Activated naive CD4-positive, alpha-beta T cell treated with anti-CD3 and anti-CD28 coated beads for 36 hours (primary cell): ENCODE measurements at regions not wholly inside any gene's neighbourhood (a gene's known extent, or its start where the extent isn't known, plus 50 kb on each side); places are given as distances from the start of the nearest gene placed in this dataset.
"Not testable (repeated sequence)": the region's sequence is repeated elsewhere in the genome, so short reads cannot be mapped to it uniquely, and the experiment has no call there.

Source experiments
- CTCF ChIA-PET: fragments of 350-600 bp; sonication (Branson Sonifier 250); formaldehyde crosslinking; loops from one replicate; lab custom pipeline; 2021; ENCODE audit warnings: antibody characterized with exemption; lab: Charles Lee
- DNase-seq: peaks from one replicate; pipeline ENCODE4 v3.0.0-alpha.2; 2020
- H3K27ac Mint-ChIP-seq: one replicate; pipeline ENCODE4 v1.8.0; 2021; ENCODE audit warnings: mild to moderate bottlenecking, mixed read lengths
- H3K27me3 Mint-ChIP-seq: one replicate; pipeline ENCODE4 v1.8.0; 2021; ENCODE audit warnings: low read depth, mixed read lengths
- H3K36me3 Mint-ChIP-seq: one replicate; pipeline ENCODE4 v1.8.0; 2021; ENCODE audit warnings: low read depth, mixed read lengths
- H3K4me1 Mint-ChIP-seq: one replicate; pipeline ENCODE4 v1.8.0; 2021; ENCODE audit warnings: low read depth, mixed read lengths
- H3K4me3 Mint-ChIP-seq: one replicate; pipeline ENCODE4 v1.8.0; 2021; ENCODE audit warnings: mild to moderate bottlenecking, moderate library complexity, mixed read lengths
- H3K9me3 Mint-ChIP-seq: one replicate; pipeline ENCODE4 v1.8.0; 2021; ENCODE audit warnings: mixed read lengths
- intact Hi-C: fragments of 100-400 bp; cut with micrococcal nuclease; formaldehyde crosslinking; loops from one replicate; pipeline ENCODE4 v1.15.1; 2023

DNA sequence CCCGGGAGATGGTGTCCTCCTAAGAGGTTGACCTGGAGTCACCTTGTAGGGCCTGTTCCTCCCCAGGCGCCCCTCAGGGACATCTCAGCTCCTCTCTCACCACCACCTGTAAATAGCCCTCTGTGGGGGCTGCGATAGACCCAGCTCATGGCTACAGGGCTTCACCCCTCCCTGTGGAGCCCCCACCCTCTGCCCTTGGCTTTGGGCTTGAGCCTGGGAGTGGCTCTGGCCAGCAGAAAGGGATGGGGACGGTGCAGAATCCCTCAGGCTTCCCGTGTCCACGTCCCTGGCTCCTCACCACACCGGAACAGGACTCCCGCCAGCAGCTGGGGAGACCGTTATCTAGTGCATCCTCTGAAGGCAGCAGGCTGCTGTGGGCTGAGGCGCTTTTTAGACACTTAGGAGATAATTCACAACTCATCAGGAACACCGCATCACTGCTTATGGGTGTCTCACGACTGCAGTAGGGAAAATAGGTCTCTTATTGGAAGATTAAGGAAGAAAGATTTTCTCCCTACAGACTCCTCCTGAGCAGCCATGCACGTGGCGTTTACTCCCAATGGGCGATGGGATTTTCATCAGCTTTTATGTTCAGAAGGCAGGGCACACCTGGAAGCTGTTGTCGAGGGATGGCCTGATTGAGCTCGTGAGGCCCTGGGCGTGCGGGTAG, 253.1 kb downstream of the ADGRD1 start:
- intact Hi-C loops, H3K36me3 Mint-ChIP-seq, DNase-seq, H3K9me3 Mint-ChIP-seq, CTCF ChIA-PET, H3K27ac Mint-ChIP-seq, H3K4me3 Mint-ChIP-seq, H3K27me3 Mint-ChIP-seq: not testable (repeated sequence)
- peaks cover 25% of the 10 kb centered on the region for H3K4me1 Mint-ChIP-seq

DNA sequence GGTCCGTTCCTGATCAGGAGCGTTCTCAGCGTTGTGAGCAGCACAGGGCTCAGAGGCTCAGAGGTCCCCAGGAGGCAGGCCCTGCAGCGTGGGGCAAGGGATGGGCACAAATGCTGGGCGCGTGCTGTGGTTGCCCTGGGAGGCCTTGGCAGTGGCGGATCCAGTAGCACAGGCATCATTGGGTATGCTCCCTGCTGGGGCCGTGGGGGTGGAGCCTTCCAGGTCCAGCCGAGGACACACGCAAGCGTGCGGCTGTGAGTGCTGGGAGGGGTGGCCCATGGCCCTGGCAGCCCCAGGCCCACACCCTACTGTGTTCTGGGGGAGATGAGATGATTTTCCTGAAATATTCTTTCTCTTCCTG, 253.6 kb downstream of the ADGRD1 start:
- H3K4me3 Mint-ChIP-seq, H3K27ac Mint-ChIP-seq, CTCF ChIA-PET, H3K27me3 Mint-ChIP-seq, H3K36me3 Mint-ChIP-seq, DNase-seq, H3K9me3 Mint-ChIP-seq, intact Hi-C loops: not testable (repeated sequence)
- H3K4me1 Mint-ChIP-seq, result peaks cover 28% of the 10 kb centered on the region

- H3K4me1 Mint-ChIP-seq, result peaks cover 28% of the 10 kb centered on the region
- intact Hi-C loops, H3K36me3 Mint-ChIP-seq, DNase-seq, H3K4me3 Mint-ChIP-seq, CTCF ChIA-PET, H3K9me3 Mint-ChIP-seq, H3K27ac Mint-ChIP-seq, H3K27me3 Mint-ChIP-seq: not testable (repeated sequence)
These were observed 254.1 kb downstream of the ADGRD1 start for GRCh38 chr12:131207841-131208240.

- no peak for DNase-seq
- H3K4me3 Mint-ChIP-seq, result no peak overlapping the region
- no peaks in the 10 kb centered on the region for H3K27me3 Mint-ChIP-seq
- CTCF ChIA-PET, result no interaction called here
- H3K27ac Mint-ChIP-seq, result no peak overlapping the region
- no peaks in the 10 kb centered on the region for H3K36me3 Mint-ChIP-seq
- peaks cover 28% of the 10 kb centered on the region for H3K4me1 Mint-ChIP-seq
- intact Hi-C loops, result no loop called here
- H3K9me3 Mint-ChIP-seq, result peaks cover 7% of the 10 kb centered on the region
These were observed 254.7 kb downstream of the ADGRD1 start for GRCh38 chr12:131208425-131208824.

DNA sequence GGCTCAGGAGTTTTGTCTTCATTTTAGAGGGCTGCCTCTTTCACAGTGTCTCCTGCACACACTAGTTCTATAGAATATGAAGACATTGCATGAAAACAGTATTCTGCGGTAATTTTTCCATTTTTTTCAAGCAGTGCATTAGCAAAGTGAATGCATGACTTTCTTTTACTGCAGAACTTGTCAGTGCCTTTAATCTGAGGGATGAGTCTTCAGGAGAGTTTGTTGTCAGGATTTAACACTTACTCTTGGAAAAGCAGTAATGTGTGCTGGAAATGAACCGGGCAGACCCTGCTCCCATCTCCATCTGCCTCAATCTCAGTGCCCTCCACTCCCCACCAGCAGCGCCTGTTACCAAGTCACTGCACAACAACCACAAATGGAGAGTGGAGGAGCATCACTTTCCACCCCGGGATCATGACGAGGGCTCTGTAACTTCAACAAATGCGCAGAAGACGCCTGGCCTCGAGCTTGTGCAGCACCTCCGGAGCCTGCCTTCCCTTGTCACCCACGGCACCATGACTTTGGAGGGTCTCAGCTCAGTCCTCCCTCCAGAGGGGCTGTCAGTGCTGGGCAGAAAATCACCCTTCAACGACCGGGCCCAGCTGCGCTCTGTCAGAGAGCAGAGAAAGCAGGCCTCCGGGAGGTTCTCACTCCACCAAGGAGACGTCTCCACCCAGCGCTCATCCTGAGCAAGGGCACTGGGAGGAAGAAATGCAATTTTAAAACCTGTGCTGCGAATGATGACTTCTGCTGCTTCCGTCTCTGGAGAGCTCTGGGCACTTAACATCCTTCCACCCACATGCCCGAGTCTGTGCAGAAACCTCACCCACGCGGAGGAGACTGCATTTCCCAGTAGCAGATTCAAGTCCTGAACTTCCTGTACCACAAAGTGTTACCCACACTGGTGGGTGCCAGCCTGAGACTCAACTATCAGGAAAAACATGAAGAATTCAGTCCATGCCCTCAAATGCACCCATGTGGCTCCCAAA, 255.7 kb downstream of the ADGRD1 start:
- intact Hi-C loops, result loop anchor here (1.0 kb wide), 1 partner anchor 105 kb away; no protein-coding TSS in a partner anchor
- H3K27ac Mint-ChIP-seq, result no peak overlapping the region

GRCh38 chr12:131210506-131211339, 257.0 kb downstream of the ADGRD1 start:
- no peaks in the 10 kb centered on the region for H3K36me3 Mint-ChIP-seq
- H3K27ac Mint-ChIP-seq, result no peak overlapping the region
- intact Hi-C loops, result no loop called here

More for the DNA sequence above, 255.7 kb downstream of the ADGRD1 start:
- H3K27me3 Mint-ChIP-seq, result no peaks in the 10 kb centered on the region
- CTCF ChIA-PET, result interaction anchor here (0.9 to 1.3 kb wide), 2 partner anchors 93 to 104 kb away, joined by 3 to 5 read pairs; no protein-coding TSS in a partner anchor
- peak; percentile 25 for DNase-seq
- H3K4me3 Mint-ChIP-seq, result no peak overlapping the region
- H3K36me3 Mint-ChIP-seq, result no peaks in the 10 kb centered on the region
- peaks cover 10% of the 10 kb centered on the region for H3K9me3 Mint-ChIP-seq
- H3K4me1 Mint-ChIP-seq, result peaks cover 28% of the 10 kb centered on the region

DNA sequence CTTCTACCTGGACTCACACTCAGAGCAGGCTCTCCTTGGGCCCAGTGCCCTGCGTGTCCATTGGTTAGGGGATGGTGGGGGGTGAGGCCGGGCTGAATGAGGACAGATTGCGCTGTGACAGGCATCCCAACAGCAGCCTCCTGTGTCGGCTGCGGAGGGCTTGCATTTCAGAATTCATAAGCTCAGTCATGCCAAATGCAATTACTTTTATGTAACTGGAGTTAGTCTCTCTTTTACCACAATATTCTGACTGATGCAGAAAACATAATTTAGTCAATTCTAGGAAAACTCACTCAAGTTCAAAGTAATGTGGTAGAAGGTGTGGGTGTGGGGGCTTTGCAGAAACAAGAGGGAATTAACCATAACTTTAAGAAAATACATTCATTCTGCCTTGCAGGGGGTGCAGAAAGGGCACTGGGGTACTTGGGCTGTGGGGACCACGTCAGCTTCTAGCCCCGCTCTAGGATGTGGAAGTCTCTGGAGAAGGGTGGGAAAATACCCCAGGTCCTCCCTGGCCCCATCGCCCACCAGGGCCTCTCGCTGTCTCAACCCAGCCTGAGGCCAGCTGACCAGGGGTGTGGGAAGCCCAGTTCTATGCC, 257.7 kb downstream of the ADGRD1 start:
- Mint-ChIP-seq H3K27me3 (no peaks in the 10 kb centered on the region), H3K9me3 (peaks cover 10% of the 10 kb centered on the region), H3K27ac (no peak overlapping the region), H3K4me3 (no peak overlapping the region), H3K36me3 (no peaks in the 10 kb centered on the region), H3K4me1 (peaks cover 28% of the 10 kb centered on the region)
- intact Hi-C loops, result no loop called here
- DNase-seq, result peak; percentile 32
- CTCF ChIA-PET, result interaction anchor here (1.1 kb wide), 1 partner anchor 78 kb away, joined by 4 read pairs; no protein-coding TSS in a partner anchor

More at GRCh38 chr12:131210506-131211339, 257.0 kb downstream of the ADGRD1 start:
- no peak for DNase-seq
- Mint-ChIP-seq H3K27me3 (no peaks in the 10 kb centered on the region), H3K9me3 (peaks cover 10% of the 10 kb centered on the region), H3K4me1 (peaks cover 28% of the 10 kb centered on the region), H3K4me3 (no peak overlapping the region)
- CTCF ChIA-PET, result interaction anchor here (1.1 kb wide), 1 partner anchor 78 kb away, joined by 4 read pairs; no protein-coding TSS in a partner anchor

- no peaks in the 10 kb centered on the region for H3K36me3 Mint-ChIP-seq
- peaks cover 7% of the 10 kb centered on the region for H3K27me3 Mint-ChIP-seq
- peaks cover 10% of the 10 kb centered on the region for H3K9me3 Mint-ChIP-seq
- no peak overlapping the region for H3K27ac Mint-ChIP-seq
- H3K4me1 Mint-ChIP-seq, result peaks cover 32% of the 10 kb centered on the region
- no peak for DNase-seq
- CTCF ChIA-PET, result no interaction called here
- no peak overlapping the region for H3K4me3 Mint-ChIP-seq
- intact Hi-C loops, result no loop called here
These were observed 260.3 kb downstream of the ADGRD1 start for GRCh38 chr12:131213896-131214442.

- H3K27ac Mint-ChIP-seq, DNase-seq, intact Hi-C loops, H3K4me3 Mint-ChIP-seq, H3K9me3 Mint-ChIP-seq, CTCF ChIA-PET, H3K36me3 Mint-ChIP-seq, H3K27me3 Mint-ChIP-seq: not testable (repeated sequence)
- peaks cover 22% of the 10 kb centered on the region for H3K4me1 Mint-ChIP-seq
These were observed 261.2 kb downstream of the ADGRD1 start for GRCh38 chr12:131214936-131215335.

GRCh38 chr12:131216587-131216986, 262.9 kb downstream of the ADGRD1 start:
- H3K27ac Mint-ChIP-seq, H3K9me3 Mint-ChIP-seq, H3K27me3 Mint-ChIP-seq, H3K4me3 Mint-ChIP-seq, H3K4me1 Mint-ChIP-seq, H3K36me3 Mint-ChIP-seq, CTCF ChIA-PET, intact Hi-C loops, DNase-seq: not testable (repeated sequence)

GRCh38 chr12:131217024-131217586, 263.4 kb downstream of the ADGRD1 start:
- H3K27me3 Mint-ChIP-seq, result peaks cover 7% of the 10 kb centered on the region
- H3K4me1 Mint-ChIP-seq, result peaks cover 5% of the 10 kb centered on the region
- H3K4me3 Mint-ChIP-seq, result no peak overlapping the region
- no peaks in the 10 kb centered on the region for H3K36me3 Mint-ChIP-seq
- H3K27ac Mint-ChIP-seq, result no peak overlapping the region
- peak; percentile 17 for DNase-seq
- H3K9me3 Mint-ChIP-seq, result peaks cover 10% of the 10 kb centered on the region
- intact Hi-C loops, result no loop called here
- CTCF ChIA-PET, result no interaction called here
